NB4 (cell line): ENCODE measurements at regions not wholly inside any gene's neighbourhood (a gene's known extent, or its start where the extent isn't known, plus 50 kb on each side); places are given as distances from the start of the nearest gene placed in this dataset.
"Not testable (repeated sequence)": the region's sequence is repeated elsewhere in the genome, so short reads cannot be mapped to it uniquely, and the experiment has no call there.

Experiments used
- DNase-seq: peaks from one replicate; pipeline ENCODE4 v3.0.0; 2010; ENCODE audit warnings: low read depth
- H3K4me3 ChIP-seq: one replicate; pipeline ENCODE4 v1.5.1; 2011; ENCODE audit warnings: mild to moderate bottlenecking, low read depth, low read length, moderate library complexity
- CTCF ChIP-seq: IDR thresholded peaks from one replicate; pipeline ENCODE4 v1.5.1; 2012; ENCODE audit warnings: low read depth, low read length
- MAX ChIP-seq: IDR thresholded peaks from 2 replicates; pipeline ENCODE4 v1.6.1; 2011; ENCODE audit warnings: low read depth, low read length
- MYC ChIP-seq: IDR thresholded peaks from 2 replicates; pipeline ENCODE4 v1.6.1; 2011; ENCODE audit warnings: low read depth, low read length
- POLR2A ChIP-seq: IDR thresholded peaks from 2 replicates; pipeline ENCODE4 v1.6.1; 2011; ENCODE audit warnings: mild to moderate bottlenecking; ENCODE audit not compliant: insufficient read length; ENCODE audit errors: extremely low read depth

GRCh38 chr1:96465441-96465840, 256.1 kb upstream of the PTBP2 start:
- peak; percentile 92 for DNase-seq
- H3K4me3 ChIP-seq: no peak overlapping the region
- TF ChIP-seq POLR2A (no peak), MYC (peak; percentile 31; the same call in 1 of the 2 replicates)

GRCh38 chr1:96466842-96467241, 254.7 kb upstream of the PTBP2 start:
- DNase-seq: no peak

GRCh38 chr1:96469726-96470125, 251.9 kb upstream of the PTBP2 start:
- H3K4me3 ChIP-seq, DNase-seq: not testable (repeated sequence)

More at GRCh38 chr1:96466842-96467241, 254.7 kb upstream of the PTBP2 start:
- no peak for TF ChIP-seq MYC
- TF ChIP-seq CTCF: no peak
- no peak for TF ChIP-seq POLR2A
- TF ChIP-seq MAX: no peak
- no peak overlapping the region for H3K4me3 ChIP-seq

- TF ChIP-seq MYC (no peak), MAX (no peak), CTCF (no peak), POLR2A (no peak)
- H3K4me3 ChIP-seq: no peak overlapping the region
- DNase-seq: no peak
Observed at GRCh38 chr1:96472471-96472870, 249.1 kb upstream of the PTBP2 start.

GRCh38 chr1:96473791-96474434, 247.7 kb upstream of the PTBP2 start:
- H3K4me3 ChIP-seq: no peak overlapping the region
- no peak for DNase-seq
- TF ChIP-seq MYC (no peak), CTCF (no peak)

GRCh38 chr1:96474985-96475743, 246.4 kb upstream of the PTBP2 start:
- TF ChIP-seq MYC (no peak), POLR2A (no peak), MAX (no peak), CTCF (no peak)
- no peak for DNase-seq
- no peak overlapping the region for H3K4me3 ChIP-seq

- DNase-seq: no peak
- H3K4me3 ChIP-seq: no peak overlapping the region
- TF ChIP-seq CTCF (no peak), MYC (no peak), POLR2A (no peak), MAX (no peak)
Observed at GRCh38 chr1:96475903-96476302, 245.7 kb upstream of the PTBP2 start.
